GM21825 (cell line): ENCODE measurements at regions not wholly inside any gene's neighbourhood (a gene's known extent, or its start where the extent isn't known, plus 50 kb on each side); places are given as distances from the start of the nearest gene placed in this dataset.

Experiments used
- ATAC-seq: cut with Tn5 transposase; IDR thresholded peaks from one replicate; pipeline ENCODE4 v1.9.1; 2021; ENCODE audit warnings: mild to moderate bottlenecking, moderate library complexity; ENCODE audit not compliant: unreplicated experiment

- no peak for ATAC-seq
These were observed 270.1 kb upstream of the POU3F3 start for GRCh38 chr2:104583811-104584210.

- no peak for ATAC-seq
These were observed 269.5 kb upstream of the POU3F3 start for GRCh38 chr2:104584393-104584792.

GRCh38 chr2:104595576-104595975 is 258.3 kb upstream of the POU3F3 start:
- ATAC-seq: no peak

GRCh38 chr2:104597942-104598341 is 256.0 kb upstream of the POU3F3 start:
- ATAC-seq: no peak

GRCh38 chr2:104598636-104599035 is 255.3 kb upstream of the POU3F3 start:
- no peak for ATAC-seq

GRCh38 chr2:104599787-104600510 is 254.0 kb upstream of the POU3F3 start:
- no peak for ATAC-seq

- no peak for ATAC-seq
These were observed 247.9 kb upstream of the POU3F3 start for GRCh38 chr2:104606056-104606455.

- ATAC-seq: no peak
These were observed 237.1 kb upstream of the POU3F3 start for GRCh38 chr2:104616856-104617255.

GRCh38 chr2:104620801-104621200 is 233.1 kb upstream of the POU3F3 start:
- ATAC-seq: no peak

GRCh38 chr2:104635608-104636007 is 218.3 kb upstream of the POU3F3 start:
- no peak for ATAC-seq

GRCh38 chr2:104638190-104638858 is 215.6 kb upstream of the POU3F3 start:
- ATAC-seq: no peak

- ATAC-seq: no peak
These were observed 215.1 kb upstream of the POU3F3 start for GRCh38 chr2:104638859-104639202.

GRCh38 chr2:104641786-104642185 is 212.1 kb upstream of the POU3F3 start:
- ATAC-seq: no peak

- no peak for ATAC-seq
These were observed 205.5 kb upstream of the POU3F3 start for GRCh38 chr2:104648376-104648775.

- no peak for ATAC-seq
These were observed 204.0 kb upstream of the POU3F3 start for GRCh38 chr2:104649866-104650265.

- ATAC-seq: no peak
These were observed 203.4 kb upstream of the POU3F3 start for GRCh38 chr2:104650405-104650996.

GRCh38 chr2:104654811-104655210 is 199.1 kb upstream of the POU3F3 start:
- no peak for ATAC-seq

GRCh38 chr2:104656571-104657163 is 197.2 kb upstream of the POU3F3 start:
- ATAC-seq: no peak

- no peak for ATAC-seq
These were observed 195.6 kb upstream of the POU3F3 start for GRCh38 chr2:104658144-104658835.

- no peak for ATAC-seq
These were observed 194.9 kb upstream of the POU3F3 start for GRCh38 chr2:104658904-104659591.

GRCh38 chr2:104660991-104661390 is 192.9 kb upstream of the POU3F3 start:
- no peak for ATAC-seq
